A549 (cell line): ENCODE measurements at regions not wholly inside any gene's neighbourhood (a gene's known extent, or its start where the extent isn't known, plus 50 kb on each side); places are given as distances from the start of the nearest gene placed in this dataset.

Experiments used
- ATAC-seq, 2 experiments: fragments of 200-7000 bp in 1 of 2; fragments of >200 bp in 1 of 2; cut with Nextera tagmentation in 1 of 2; cut with Tn5 transposase in 1 of 2; 3 replicates each; pipeline versions ENCODE4 v1.8.0 to v1.9.1; 2018 to 2020; ENCODE audit warnings: mild to moderate bottlenecking in 1 of 2, moderate library complexity in 1 of 2
- CTCF ChIA-PET: fragments of 300-600 bp; sonication (Branson Sonifier 250); formaldehyde crosslinking; extraction: SDS; loops from one replicate; lab custom pipeline; 2021; ENCODE audit warnings: antibody characterized with exemption, inconsistent platforms; lab: Yijun Ruan, JAX
- POLR2A ChIA-PET: fragments of 350-600 bp; formaldehyde crosslinking; extraction: SDS; loops from one replicate; lab custom pipeline; 2021; ENCODE audit warnings: antibody characterized with exemption, inconsistent platforms; lab: Yijun Ruan, JAX
- DNase-seq, 2 experiments: peaks; one replicate each; pipeline versions ENCODE4 v3.0.0 to v3.0.0-alpha.2; 2011 to 2016; ENCODE audit warnings: low read depth in 1 of 2, low spot score in 1 of 2
- FAIRE-seq: peaks from 2 replicates; lab custom pipeline; 2011; peaks lifted over from hg19 to GRCh38; lab: Jason Lieb, UNC
- H3K27ac ChIP-seq, 2 experiments: fragments of >200 bp; sonication (Bioruptor Twin); formaldehyde crosslinking; 3 replicates each; pipeline ENCODE4 v1.5.1; 2016 to 2017
- H3K4me1 ChIP-seq: fragments of >200 bp; sonication (Bioruptor Twin); formaldehyde crosslinking; 3 replicates; pipeline ENCODE4 v1.6.1; 2016
- H3K4me2 ChIP-seq: fragments of >200 bp; sonication (Bioruptor Twin); formaldehyde crosslinking; 3 replicates; pipeline ENCODE4 v1.6.1; 2016
- H3K4me3 ChIP-seq: fragments of >200 bp; sonication (Bioruptor Twin); formaldehyde crosslinking; 3 replicates; pipeline ENCODE4 v1.5.1; 2016
- H3K9me3 ChIP-seq: fragments of >200 bp; sonication (Bioruptor Twin); formaldehyde crosslinking; 3 replicates; pipeline ENCODE4 v1.6.1; 2016
- CHD2 ChIP-seq: fragments of 150-350 bp; IDR thresholded peaks from 2 replicates; pipeline ENCODE4 v1.6.1; 2014; ENCODE audit warnings: low read length; ENCODE audit not compliant: partially characterized antibody
- CHD4 ChIP-seq: fragments of 200-600 bp; sonication (generic); IDR thresholded peaks from 2 replicates; pipeline ENCODE4 v1.6.1; 2016; ENCODE audit warnings: antibody characterized with exemption, mild to moderate bottlenecking, borderline replicate concordance
- EHMT2 ChIP-seq: fragments of 200-600 bp; sonication (generic); IDR thresholded peaks from 2 replicates; pipeline ENCODE4 v1.6.1; 2016; ENCODE audit warnings: antibody characterized with exemption, low read depth, mild to moderate bottlenecking, moderate library complexity
- EP300 ChIP-seq, 2 experiments: fragments of >200 bp; sonication (Bioruptor Twin); formaldehyde crosslinking; IDR thresholded peaks; 2 replicates in 1 of 2; 3 replicates in 1 of 2; pipeline ENCODE4 v1.6.1; 2016 to 2017
- FOSB ChIP-seq: fragments of 250-450 bp; sonication (Bioruptor Pico); IDR thresholded peaks from 2 replicates; pipeline ENCODE4 v1.5.0; 2020; ENCODE audit warnings: mild to moderate bottlenecking, moderate library complexity
- HDAC2 ChIP-seq: fragments of 200-600 bp; sonication (generic); IDR thresholded peaks from 2 replicates; pipeline ENCODE4 v1.6.1; 2016
- HEYL ChIP-seq: fragments of 250-450 bp; sonication (Bioruptor Pico); IDR thresholded peaks from 2 replicates; pipeline ENCODE4 v1.8.0; 2021; ENCODE audit warnings: mild to moderate bottlenecking, moderate library complexity
- HOXB5 ChIP-seq: fragments of 250-450 bp; sonication (Bioruptor Pico); IDR thresholded peaks from 2 replicates; pipeline ENCODE4 v1.5.0; 2020; ENCODE audit warnings: mild to moderate bottlenecking, moderate library complexity
- JUN ChIP-seq, 2 experiments: fragments of >200 bp; sonication (Bioruptor Twin); formaldehyde crosslinking; IDR thresholded peaks; 2 replicates in 1 of 2; 3 replicates in 1 of 2; pipeline ENCODE4 v1.6.1; 2016 to 2017
- KDM5A ChIP-seq: fragments of 200-600 bp; sonication (generic); IDR thresholded peaks from 2 replicates; pipeline ENCODE4 v1.6.1; 2016; ENCODE audit warnings: antibody characterized with exemption, mild to moderate bottlenecking
- MAZ ChIP-seq: fragments of 150-350 bp; IDR thresholded peaks from 2 replicates; pipeline ENCODE4 v1.6.1; 2014; ENCODE audit warnings: antibody characterized with exemption, low read depth, low read length, borderline replicate concordance
- MYC ChIP-seq: IDR thresholded peaks from 2 replicates; pipeline ENCODE4 v1.6.1; 2012; ENCODE audit warnings: mild to moderate bottlenecking, inconsistent platforms, low read length, improper control_type of control experiment, borderline replicate concordance
- NPAS2 ChIP-seq: fragments of 250-450 bp; sonication (Bioruptor Pico); IDR thresholded peaks from 2 replicates; pipeline ENCODE4 v1.8.0; 2022; ENCODE audit warnings: mild to moderate bottlenecking, moderate library complexity, borderline replicate concordance
- NR3C1 ChIP-seq: fragments of >200 bp; sonication (Bioruptor Twin); formaldehyde crosslinking; IDR thresholded peaks from 3 replicates; pipeline ENCODE4 v1.6.1; 2017
- PHF8 ChIP-seq: fragments of 200-600 bp; sonication (generic); IDR thresholded peaks from 2 replicates; pipeline ENCODE4 v1.6.1; 2016; ENCODE audit warnings: low read depth, mild to moderate bottlenecking, antibody characterized with exemption, moderate library complexity, borderline replicate concordance
- POLR2A ChIP-seq: IDR thresholded peaks from 2 replicates; pipeline ENCODE4 v1.6.1; 2012; ENCODE audit warnings: mild to moderate bottlenecking, low read length
- RAD21 ChIP-seq, 2 experiments: fragments of >200 bp in 1 of 2; sonication (Bioruptor Twin) in 1 of 2; formaldehyde crosslinking in 1 of 2; IDR thresholded peaks in 1 of 2; conservative IDR thresholded peaks in 1 of 2; 2 replicates in 1 of 2; 3 replicates in 1 of 2; pipeline ENCODE4 v1.6.1; 2012 to 2018; ENCODE audit warnings: inconsistent platforms in 1 of 2
- RARB ChIP-seq: fragments of 250-450 bp; sonication (Bioruptor Pico); IDR thresholded peaks from 2 replicates; pipeline ENCODE4 v1.8.0; 2021; ENCODE audit warnings: mild to moderate bottlenecking, moderate library complexity
- RCOR1 ChIP-seq: fragments of 150-350 bp; IDR thresholded peaks from 2 replicates; pipeline ENCODE4 v1.6.1; 2014; ENCODE audit warnings: antibody characterized with exemption, low read length, low read depth
- RFX5 ChIP-seq: fragments of 450-650 bp; IDR thresholded peaks from 2 replicates; pipeline ENCODE4 v1.7.1; 2014; ENCODE audit warnings: antibody characterized with exemption, mild to moderate bottlenecking, moderate library complexity
- RNF2 ChIP-seq: fragments of 200-600 bp; sonication (generic); IDR thresholded peaks from 2 replicates; pipeline ENCODE4 v1.6.1; 2016; ENCODE audit warnings: low read depth, mild to moderate bottlenecking, antibody characterized with exemption, moderate library complexity, borderline replicate concordance
- SMC3 ChIP-seq: fragments of >200 bp; sonication (Bioruptor Twin); formaldehyde crosslinking; IDR thresholded peaks from 3 replicates; pipeline ENCODE4 v1.6.1; 2018; ENCODE audit warnings: inconsistent platforms
- SREBF2 ChIP-seq: fragments of 450-650 bp; IDR thresholded peaks from 2 replicates; pipeline ENCODE4 v1.6.1; 2014; ENCODE audit warnings: mild to moderate bottlenecking, moderate library complexity
- WGBS: methylation state at CpG from one replicate; pipeline ENCODE4 v1.1.6; 2017; ENCODE audit errors: missing lambda C conversion rate; 5-methylcytosine and 5-hydroxymethylcytosine counted together
- TF ChIP-seq, protein P1 (sequence below): fragments of >200 bp; sonication (Bioruptor Twin); formaldehyde crosslinking; IDR thresholded peaks from 3 replicates; pipeline ENCODE4 v1.6.1; 2016
- TF ChIP-seq, protein P2 (sequence below): IDR thresholded peaks from 2 replicates; pipeline ENCODE4 v1.6.1; 2012; ENCODE audit warnings: low read depth, borderline replicate concordance
- TF ChIP-seq, protein P3 (sequence below): fragments of 250-450 bp; sonication (Bioruptor Pico); IDR thresholded peaks from 2 replicates; pipeline ENCODE4 v1.5.0; 2020; ENCODE audit warnings: low read depth, mild to moderate bottlenecking, moderate library complexity
- TF ChIP-seq, protein P4 (sequence below): fragments of 150-350 bp; IDR thresholded peaks from 2 replicates; pipeline ENCODE4 v1.6.1; 2014; ENCODE audit warnings: low read depth, mild to moderate bottlenecking, low read length
- TF ChIP-seq, protein P5 (sequence below): fragments of >200 bp; sonication (Bioruptor Twin); formaldehyde crosslinking; IDR thresholded peaks from 3 replicates; pipeline ENCODE4 v1.5.1; 2016
- TF ChIP-seq, protein P6 (sequence below): fragments of 450-650 bp; IDR thresholded peaks from 2 replicates; pipeline ENCODE4 v1.6.1; 2014; ENCODE audit warnings: antibody characterized with exemption
- TF ChIP-seq, protein P7 (sequence below): IDR thresholded peaks from 2 replicates; pipeline ENCODE4 v1.6.1; 2012

DNA sequence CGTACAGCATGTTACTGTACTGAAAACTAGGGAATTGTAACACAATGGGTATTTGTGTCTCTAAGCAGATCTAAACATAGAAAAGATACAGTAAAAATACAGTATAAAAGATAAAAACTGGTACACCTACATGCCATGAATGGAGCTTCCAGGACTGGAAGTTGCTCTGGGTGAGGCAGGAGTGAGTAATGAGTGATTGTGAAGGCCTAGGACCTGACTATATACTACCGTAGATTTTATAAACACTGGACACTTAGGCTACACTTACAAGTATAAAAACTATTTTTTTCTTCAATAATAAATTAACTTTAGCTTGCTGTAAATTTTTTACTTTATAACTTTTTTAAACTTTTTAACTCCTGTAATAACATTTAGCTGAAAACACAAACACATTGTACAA lies 324.4 kb upstream of the TNP1 start:
- no peak overlapping the region for H3K4me2 ChIP-seq
- no peaks in the 10 kb centered on the region for H3K9me3 ChIP-seq
- ATAC-seq (no peak), DNase-seq (no peak), FAIRE-seq (no peak)
- H3K4me3 ChIP-seq = no peak overlapping the region
- no peaks in the 10 kb centered on the region for H3K4me1 ChIP-seq
- TF ChIP-seq, protein P1, sequence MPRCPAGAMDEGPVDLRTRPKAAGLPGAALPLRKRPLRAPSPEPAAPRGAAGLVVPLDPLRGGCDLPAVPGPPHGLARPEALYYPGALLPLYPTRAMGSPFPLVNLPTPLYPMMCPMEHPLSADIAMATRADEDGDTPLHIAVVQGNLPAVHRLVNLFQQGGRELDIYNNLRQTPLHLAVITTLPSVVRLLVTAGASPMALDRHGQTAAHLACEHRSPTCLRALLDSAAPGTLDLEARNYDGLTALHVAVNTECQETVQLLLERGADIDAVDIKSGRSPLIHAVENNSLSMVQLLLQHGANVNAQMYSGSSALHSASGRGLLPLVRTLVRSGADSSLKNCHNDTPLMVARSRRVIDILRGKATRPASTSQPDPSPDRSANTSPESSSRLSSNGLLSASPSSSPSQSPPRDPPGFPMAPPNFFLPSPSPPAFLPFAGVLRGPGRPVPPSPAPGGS = no peak
- TF ChIP-seq RARB (no peak), HEYL (CRISPR knock-in tag) (no peak), POLR2A (no peak), NR3C1 (no peak), EHMT2 (no peak), HOXB5 (CRISPR knock-in tag) (no peak), KDM5A (no peak), FOSB (no peak), MYC (no peak), NPAS2 (CRISPR knock-in tag) (no peak), EP300 (IDR thresholded peaks at IDR 0.05) (no peak), CHD4 (no peak), RFX5 (no peak), CHD2 (no peak), RCOR1 (no peak)
- TF ChIP-seq, protein P2, sequence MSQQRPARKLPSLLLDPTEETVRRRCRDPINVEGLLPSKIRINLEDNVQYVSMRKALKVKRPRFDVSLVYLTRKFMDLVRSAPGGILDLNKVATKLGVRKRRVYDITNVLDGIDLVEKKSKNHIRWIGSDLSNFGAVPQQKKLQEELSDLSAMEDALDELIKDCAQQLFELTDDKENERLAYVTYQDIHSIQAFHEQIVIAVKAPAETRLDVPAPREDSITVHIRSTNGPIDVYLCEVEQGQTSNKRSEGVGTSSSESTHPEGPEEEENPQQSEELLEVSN = no peak
- TF ChIP-seq, protein P3, sequence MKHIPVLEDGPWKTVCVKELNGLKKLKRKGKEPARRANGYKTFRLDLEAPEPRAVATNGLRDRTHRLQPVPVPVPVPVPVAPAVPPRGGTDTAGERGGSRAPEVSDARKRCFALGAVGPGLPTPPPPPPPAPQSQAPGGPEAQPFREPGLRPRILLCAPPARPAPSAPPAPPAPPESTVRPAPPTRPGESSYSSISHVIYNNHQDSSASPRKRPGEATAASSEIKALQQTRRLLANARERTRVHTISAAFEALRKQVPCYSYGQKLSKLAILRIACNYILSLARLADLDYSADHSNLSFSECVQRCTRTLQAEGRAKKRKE = no peak
- TF ChIP-seq, protein P4, sequence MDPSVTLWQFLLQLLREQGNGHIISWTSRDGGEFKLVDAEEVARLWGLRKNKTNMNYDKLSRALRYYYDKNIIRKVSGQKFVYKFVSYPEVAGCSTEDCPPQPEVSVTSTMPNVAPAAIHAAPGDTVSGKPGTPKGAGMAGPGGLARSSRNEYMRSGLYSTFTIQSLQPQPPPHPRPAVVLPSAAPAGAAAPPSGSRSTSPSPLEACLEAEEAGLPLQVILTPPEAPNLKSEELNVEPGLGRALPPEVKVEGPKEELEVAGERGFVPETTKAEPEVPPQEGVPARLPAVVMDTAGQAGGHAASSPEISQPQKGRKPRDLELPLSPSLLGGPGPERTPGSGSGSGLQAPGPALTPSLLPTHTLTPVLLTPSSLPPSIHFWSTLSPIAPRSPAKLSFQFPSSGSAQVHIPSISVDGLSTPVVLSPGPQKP = no peak
- CTCF ChIA-PET = no interaction called here
- 77% methylated on average over 2 of the region's 2 CpGs for WGBS
- no peak overlapping the region for H3K27ac ChIP-seq
- POLR2A ChIA-PET = no interaction called here

DNA sequence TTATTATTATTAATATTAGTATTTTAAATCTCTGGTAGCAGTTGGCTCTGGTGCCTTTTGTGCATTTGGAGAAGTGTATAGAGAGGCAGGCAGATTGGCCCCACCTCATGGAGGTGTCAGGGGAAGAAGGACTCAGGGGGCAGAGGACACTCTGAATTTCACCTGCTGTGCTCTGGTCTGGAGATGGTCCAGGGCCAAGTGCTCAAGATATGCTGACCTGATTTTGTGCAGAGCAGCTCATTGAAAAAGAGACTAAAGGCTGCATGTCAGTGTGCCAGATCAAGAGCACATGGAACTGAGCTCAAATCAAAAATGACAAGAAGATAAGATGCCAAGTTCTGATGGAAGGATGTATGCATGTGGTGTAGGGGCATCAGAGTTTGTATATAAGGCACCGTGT lies 323.6 kb upstream of the TNP1 start:
- H3K4me2 ChIP-seq = no peak overlapping the region
- ChIA-PET POLR2A (no interaction called here), CTCF (no interaction called here)
- H3K27ac ChIP-seq = no peak overlapping the region
- 83% methylated on average over 1 of the region's 1 CpG for WGBS
- no peaks in the 10 kb centered on the region for H3K9me3 ChIP-seq
- FAIRE-seq (no peak), ATAC-seq (no peak), DNase-seq (no peak)
- H3K4me1 ChIP-seq = no peaks in the 10 kb centered on the region
- H3K4me3 ChIP-seq = no peak overlapping the region
- TF ChIP-seq SMC3 (no peak), HDAC2 (no peak), NPAS2 (CRISPR knock-in tag) (no peak), RNF2 (no peak), SREBF2 (no peak), RFX5 (no peak), JUN (IDR thresholded peaks at IDR 0.05) (no peak), MYC (no peak), CHD2 (no peak), FOSB (no peak), MAZ (no peak), PHF8 (no peak), RAD21 (conservative IDR thresholded peaks at IDR 0.05 in 1 of 2, IDR thresholded peaks at IDR 0.05 in 1 of 2) (no peak)
- TF ChIP-seq, protein P5, sequence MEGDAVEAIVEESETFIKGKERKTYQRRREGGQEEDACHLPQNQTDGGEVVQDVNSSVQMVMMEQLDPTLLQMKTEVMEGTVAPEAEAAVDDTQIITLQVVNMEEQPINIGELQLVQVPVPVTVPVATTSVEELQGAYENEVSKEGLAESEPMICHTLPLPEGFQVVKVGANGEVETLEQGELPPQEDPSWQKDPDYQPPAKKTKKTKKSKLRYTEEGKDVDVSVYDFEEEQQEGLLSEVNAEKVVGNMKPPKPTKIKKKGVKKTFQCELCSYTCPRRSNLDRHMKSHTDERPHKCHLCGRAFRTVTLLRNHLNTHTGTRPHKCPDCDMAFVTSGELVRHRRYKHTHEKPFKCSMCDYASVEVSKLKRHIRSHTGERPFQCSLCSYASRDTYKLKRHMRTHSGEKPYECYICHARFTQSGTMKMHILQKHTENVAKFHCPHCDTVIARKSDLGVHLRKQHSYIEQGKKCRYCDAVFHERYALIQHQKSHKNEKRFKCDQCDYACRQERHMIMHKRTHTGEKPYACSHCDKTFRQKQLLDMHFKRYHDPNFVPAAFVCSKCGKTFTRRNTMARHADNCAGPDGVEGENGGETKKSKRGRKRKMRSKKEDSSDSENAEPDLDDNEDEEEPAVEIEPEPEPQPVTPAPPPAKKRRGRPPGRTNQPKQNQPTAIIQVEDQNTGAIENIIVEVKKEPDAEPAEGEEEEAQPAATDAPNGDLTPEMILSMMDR = no peak
- TF ChIP-seq, protein P1 = no peak
- TF ChIP-seq, protein P6, sequence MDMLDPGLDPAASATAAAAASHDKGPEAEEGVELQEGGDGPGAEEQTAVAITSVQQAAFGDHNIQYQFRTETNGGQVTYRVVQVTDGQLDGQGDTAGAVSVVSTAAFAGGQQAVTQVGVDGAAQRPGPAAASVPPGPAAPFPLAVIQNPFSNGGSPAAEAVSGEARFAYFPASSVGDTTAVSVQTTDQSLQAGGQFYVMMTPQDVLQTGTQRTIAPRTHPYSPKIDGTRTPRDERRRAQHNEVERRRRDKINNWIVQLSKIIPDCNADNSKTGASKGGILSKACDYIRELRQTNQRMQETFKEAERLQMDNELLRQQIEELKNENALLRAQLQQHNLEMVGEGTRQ = no peak
- TF ChIP-seq, protein P7, sequence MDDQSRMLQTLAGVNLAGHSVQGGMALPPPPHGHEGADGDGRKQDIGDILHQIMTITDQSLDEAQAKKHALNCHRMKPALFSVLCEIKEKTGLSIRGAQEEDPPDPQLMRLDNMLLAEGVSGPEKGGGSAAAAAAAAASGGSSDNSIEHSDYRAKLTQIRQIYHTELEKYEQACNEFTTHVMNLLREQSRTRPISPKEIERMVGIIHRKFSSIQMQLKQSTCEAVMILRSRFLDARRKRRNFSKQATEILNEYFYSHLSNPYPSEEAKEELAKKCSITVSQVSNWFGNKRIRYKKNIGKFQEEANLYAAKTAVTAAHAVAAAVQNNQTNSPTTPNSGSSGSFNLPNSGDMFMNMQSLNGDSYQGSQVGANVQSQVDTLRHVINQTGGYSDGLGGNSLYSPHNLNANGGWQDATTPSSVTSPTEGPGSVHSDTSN = no peak
